ENCODE measurements at regions not wholly inside any gene's neighbourhood (a gene's known extent, or its start where the extent isn't known, plus 50 kb on each side); places are given as distances from the start of the nearest gene placed in this dataset.
"Not testable (repeated sequence)": the region's sequence is repeated elsewhere in the genome, so short reads cannot be mapped to it uniquely, and the experiment has no call there.

GRCh38 chr10:51000164-51000563, 74.1 kb upstream of the PRKG1 start:
- DNase-seq, result peak; percentile 95

GRCh38 chr10:51000976-51001375, 73.3 kb upstream of the PRKG1 start:
- peak; percentile 87 for DNase-seq

DNA sequence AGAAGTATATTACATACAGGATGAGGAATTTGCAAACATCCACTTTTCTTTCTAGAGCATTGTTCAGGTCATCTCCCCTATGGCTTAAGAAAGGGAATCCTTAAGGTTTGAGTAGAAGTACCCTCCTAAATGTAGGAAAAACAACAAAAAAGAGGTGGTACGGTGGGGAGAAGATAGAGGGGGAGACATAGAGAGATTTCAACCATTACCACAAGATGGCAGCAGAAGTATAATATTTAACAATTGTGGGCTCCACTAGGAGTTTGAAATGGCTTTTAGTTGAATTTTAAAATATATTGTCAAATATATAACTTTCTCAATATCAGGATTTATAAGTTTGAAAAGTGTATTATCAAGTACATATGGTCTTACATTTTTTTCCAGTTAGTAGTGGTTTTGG, 72.7 kb upstream of the PRKG1 start:
- no peak for DNase-seq

GRCh38 chr10:51002469-51002868, 71.8 kb upstream of the PRKG1 start:
- DNase-seq, result no peak

GRCh38 chr10:51004776-51005175, 69.5 kb upstream of the PRKG1 start:
- no peak for DNase-seq

DNA sequence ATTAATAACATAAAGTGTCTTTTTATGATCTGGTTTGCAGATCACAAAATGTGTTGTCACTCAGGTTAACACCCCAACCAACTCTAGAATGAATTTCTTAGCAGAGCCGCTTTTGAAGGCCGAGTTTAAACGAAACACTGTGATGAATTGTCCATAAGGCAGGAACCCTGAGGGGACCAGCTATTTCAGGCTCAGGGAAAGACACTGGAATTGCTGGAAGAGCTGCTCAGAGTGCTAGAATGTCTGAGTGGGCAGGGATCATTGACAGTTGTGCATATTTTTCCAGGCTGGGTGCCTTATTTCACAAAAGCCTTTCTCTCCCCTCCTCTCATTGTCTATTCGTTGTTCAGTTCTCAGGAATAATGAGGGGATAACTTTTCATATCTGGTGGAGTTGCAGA, 68.7 kb upstream of the PRKG1 start:
- DNase-seq, result no peak

GRCh38 chr10:51006686-51007085, 67.6 kb upstream of the PRKG1 start:
- no peak for DNase-seq

DNA sequence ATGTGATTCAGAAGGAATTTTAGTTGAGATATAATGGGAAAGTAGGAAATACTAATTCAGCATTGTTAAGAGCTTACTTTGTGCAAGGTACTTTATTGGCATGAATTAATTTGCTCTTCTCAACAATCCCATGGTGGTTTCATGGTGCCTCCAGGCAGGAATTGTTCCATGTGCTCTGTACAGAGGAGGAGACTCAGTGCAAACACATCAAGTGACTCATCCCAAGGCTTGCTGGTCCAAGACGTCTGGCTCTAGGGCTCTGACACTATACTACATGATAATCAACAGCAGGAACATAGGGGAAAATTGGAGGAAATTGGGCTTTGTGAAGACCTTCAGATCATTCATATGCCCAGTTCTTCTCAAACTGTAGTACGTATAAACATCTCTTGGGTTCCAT, 66.5 kb upstream of the PRKG1 start:
- DNase-seq, result peak; percentile 64

- DNase-seq, result no peak
Observed at GRCh38 chr10:51008346-51008745, 65.9 kb upstream of the PRKG1 start.

- DNase-seq, result no peak
Observed at GRCh38 chr10:51010977-51011376, 63.3 kb upstream of the PRKG1 start.

DNA sequence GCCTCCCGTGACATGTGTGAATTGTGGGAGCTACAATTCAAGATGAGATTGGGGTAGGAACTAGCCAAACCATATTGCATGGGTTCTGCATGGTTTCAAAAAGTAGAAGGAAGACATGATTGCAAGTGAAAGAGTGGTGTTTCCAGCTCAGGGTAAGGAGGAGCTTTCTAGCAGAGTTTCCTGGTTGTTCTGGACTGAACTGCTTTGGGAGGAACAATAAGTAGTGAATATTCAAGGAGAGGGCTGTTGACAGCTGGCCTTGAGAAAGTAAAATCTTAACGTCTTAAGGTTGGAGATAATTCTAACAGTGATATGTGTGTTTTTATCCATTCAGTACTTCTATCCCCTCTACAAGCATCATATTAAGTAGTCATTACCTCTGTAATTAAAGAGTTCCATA, 62.2 kb upstream of the PRKG1 start:
- DNase-seq, result no peak

DNA sequence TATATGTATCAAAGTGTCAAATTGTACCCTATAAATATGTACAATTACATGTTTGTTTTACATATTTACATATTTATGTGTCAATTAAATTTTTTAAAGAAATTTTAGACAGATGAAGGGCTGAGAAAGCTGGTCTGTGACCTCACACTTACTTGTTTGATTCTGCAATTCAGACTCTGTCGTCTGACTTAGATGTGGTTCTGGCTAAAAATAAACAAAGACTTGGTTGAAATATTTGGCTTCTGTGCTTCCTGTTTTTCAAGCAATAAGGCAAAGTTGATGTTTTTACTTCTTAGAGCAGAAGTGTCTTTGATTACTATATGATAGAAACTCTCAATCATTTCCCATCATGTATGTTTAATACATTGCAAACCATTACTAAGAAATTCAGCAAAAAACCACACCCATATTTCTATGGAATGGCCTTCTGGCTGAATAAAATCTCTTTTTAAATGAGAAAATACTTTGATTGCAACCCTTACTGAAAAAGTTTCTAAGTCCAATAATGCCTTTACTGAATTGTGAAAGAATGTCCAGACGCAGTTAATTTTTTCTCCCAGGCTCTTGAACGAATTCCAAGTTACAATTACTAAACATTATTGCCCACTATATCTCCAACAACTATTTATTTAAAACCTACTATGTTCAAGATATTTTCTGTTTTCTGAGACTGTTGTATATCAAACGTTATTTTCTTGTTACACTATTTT, 59.5 kb upstream of the PRKG1 start:
- DNase-seq, result no peak

- not testable (repeated sequence) for DNase-seq
Observed at GRCh38 chr10:51015390-51015754, 58.9 kb upstream of the PRKG1 start.

- no peak for DNase-seq
Observed at GRCh38 chr10:51020200-51020599, 54.1 kb upstream of the PRKG1 start.

DNA sequence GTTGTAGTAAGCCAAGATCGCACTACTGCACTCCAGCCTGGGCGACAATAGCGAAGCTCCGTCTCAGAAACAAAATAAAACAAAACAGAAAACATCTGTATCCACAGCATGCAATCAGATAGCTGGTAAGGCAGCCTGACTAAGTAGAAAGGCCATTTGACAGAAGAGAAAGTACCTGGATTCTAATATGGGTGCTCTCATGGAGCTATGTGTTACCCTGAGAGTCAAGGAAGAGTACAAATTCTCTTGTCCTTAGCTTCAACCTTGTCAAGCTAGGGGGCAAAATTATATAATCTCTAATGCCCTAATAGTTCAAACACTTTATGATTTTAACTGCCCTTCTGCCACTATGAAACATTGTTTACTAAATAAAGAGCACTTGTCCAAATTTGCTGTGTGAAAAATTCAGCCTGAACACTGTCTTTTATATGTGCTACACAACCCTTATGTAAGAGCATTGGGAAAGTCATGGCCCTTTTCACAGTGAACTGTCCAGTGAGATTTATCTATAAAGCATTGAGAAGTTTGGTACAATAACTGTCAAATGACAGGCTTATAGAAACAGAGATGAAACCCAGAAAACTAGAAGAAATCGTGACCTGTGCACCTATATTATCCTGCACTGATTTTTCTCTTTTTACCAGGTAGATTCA, 51.2 kb upstream of the PRKG1 start:
- no peak for DNase-seq

DNA sequence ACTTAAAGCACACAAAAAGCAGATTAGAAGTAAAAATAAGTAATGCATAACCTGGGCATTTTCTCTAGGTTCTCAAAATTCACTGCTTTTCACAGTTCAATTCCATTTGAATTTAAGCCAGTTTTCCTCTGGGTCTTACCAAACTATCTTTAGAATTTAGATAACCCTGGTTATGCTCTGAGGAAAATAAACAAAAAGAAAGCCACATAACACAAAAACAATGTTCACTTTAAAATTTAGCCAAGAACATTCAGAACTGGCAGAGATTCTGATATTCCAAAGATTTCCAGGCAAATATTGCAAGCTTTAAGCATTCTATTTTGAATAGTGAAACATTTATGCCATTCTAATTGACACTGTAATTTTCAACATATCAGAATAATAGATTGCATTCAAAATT, 50.7 kb upstream of the PRKG1 start:
- DNase-seq, result no peak
